ENCODE measurements at regions not wholly inside any gene's neighbourhood (a gene's known extent, or its start where the extent isn't known, plus 50 kb on each side); places are given as distances from the start of the nearest gene placed in this dataset.

DNA sequence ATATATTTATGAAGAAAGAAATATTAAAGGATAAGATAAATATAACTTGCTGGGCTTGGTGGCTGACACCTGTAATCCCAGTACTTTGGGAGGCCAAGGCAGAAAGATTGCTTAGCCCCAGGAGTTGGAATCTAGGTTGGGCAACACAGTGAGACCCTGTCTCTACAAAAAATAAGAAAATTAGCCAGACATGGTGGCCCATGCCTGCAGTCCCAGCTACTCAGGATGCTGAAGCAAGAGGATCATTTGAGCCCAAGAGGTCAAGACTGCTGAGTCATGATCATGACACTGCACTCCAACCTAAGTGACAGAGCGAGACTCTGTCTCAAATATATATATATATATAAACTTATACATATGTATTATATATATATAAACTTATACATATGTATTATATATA lies 164.0 kb downstream of the MRPL14 start:
- H3K27ac ChIP-seq = no peak overlapping the region
- no peaks in the 10 kb centered on the region for H3K9me3 ChIP-seq
- TF ChIP-seq, protein P1, sequence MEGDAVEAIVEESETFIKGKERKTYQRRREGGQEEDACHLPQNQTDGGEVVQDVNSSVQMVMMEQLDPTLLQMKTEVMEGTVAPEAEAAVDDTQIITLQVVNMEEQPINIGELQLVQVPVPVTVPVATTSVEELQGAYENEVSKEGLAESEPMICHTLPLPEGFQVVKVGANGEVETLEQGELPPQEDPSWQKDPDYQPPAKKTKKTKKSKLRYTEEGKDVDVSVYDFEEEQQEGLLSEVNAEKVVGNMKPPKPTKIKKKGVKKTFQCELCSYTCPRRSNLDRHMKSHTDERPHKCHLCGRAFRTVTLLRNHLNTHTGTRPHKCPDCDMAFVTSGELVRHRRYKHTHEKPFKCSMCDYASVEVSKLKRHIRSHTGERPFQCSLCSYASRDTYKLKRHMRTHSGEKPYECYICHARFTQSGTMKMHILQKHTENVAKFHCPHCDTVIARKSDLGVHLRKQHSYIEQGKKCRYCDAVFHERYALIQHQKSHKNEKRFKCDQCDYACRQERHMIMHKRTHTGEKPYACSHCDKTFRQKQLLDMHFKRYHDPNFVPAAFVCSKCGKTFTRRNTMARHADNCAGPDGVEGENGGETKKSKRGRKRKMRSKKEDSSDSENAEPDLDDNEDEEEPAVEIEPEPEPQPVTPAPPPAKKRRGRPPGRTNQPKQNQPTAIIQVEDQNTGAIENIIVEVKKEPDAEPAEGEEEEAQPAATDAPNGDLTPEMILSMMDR (IDR thresholded peaks at IDR 0.05) = no peak
- no peak for TF ChIP-seq POLR2A (IDR thresholded peaks at IDR 0.05)
- no peak for TF ChIP-seq POLR2AphosphoS5 (IDR thresholded peaks at IDR 0.05)
- TF ChIP-seq EP300 (IDR thresholded peaks at IDR 0.05) = no peak
- no peak overlapping the region for H3K4me3 ChIP-seq
- H3K4me1 ChIP-seq = peaks cover 5% of the 10 kb centered on the region
- no peaks in the 10 kb centered on the region for H3K27me3 ChIP-seq
- WGBS = 94% methylated on average over 1 of the region's 1 CpG
- DNase-seq (ENCODE audit: low spot score in 2 of 2) = no peak
- no peaks in the 10 kb centered on the region for H3K36me3 ChIP-seq

- TF ChIP-seq, protein P1 (IDR thresholded peaks at IDR 0.05) = no peak
- TF ChIP-seq POLR2AphosphoS5 (IDR thresholded peaks at IDR 0.05) = no peak
- no peak for TF ChIP-seq POLR2A (IDR thresholded peaks at IDR 0.05)
- TF ChIP-seq EP300 (IDR thresholded peaks at IDR 0.05) = no peak
- WGBS = 96% methylated on average over 5 of the region's 5 CpGs
- no peak overlapping the region for H3K27ac ChIP-seq
These were observed 164.8 kb downstream of the MRPL14 start for GRCh38 chr6:43962458-43962857.

GRCh38 chr6:43957273-43957672 lies 170.0 kb downstream of the MRPL14 start:
- TF ChIP-seq, protein P1 (IDR thresholded peaks at IDR 0.05) = no peak
- TF ChIP-seq POLR2A (IDR thresholded peaks at IDR 0.05) (no peak), POLR2AphosphoS5 (IDR thresholded peaks at IDR 0.05) (no peak), EP300 (IDR thresholded peaks at IDR 0.05) (no peak)
- Histone ChIP-seq H3K4me3 (no peak overlapping the region), H3K27ac (no peak overlapping the region), H3K9me3 (no peaks in the 10 kb centered on the region), H3K36me3 (no peaks in the 10 kb centered on the region), H3K27me3 (no peaks in the 10 kb centered on the region), H3K4me1 (no peaks in the 10 kb centered on the region)
- 84% methylated on average over 3 of the region's 3 CpGs for WGBS
- DNase-seq (ENCODE audit: low spot score in 2 of 2) = no peak

More at GRCh38 chr6:43962458-43962857, 164.8 kb downstream of the MRPL14 start:
- peak in 1 of 2 donors; percentile 15 for DNase-seq (ENCODE audit: low spot score in 2 of 2)
- Histone ChIP-seq H3K9me3 (no peaks in the 10 kb centered on the region), H3K4me1 (peaks cover 5% of the 10 kb centered on the region), H3K36me3 (no peaks in the 10 kb centered on the region), H3K27me3 (no peaks in the 10 kb centered on the region), H3K4me3 (no peak overlapping the region)

DNA sequence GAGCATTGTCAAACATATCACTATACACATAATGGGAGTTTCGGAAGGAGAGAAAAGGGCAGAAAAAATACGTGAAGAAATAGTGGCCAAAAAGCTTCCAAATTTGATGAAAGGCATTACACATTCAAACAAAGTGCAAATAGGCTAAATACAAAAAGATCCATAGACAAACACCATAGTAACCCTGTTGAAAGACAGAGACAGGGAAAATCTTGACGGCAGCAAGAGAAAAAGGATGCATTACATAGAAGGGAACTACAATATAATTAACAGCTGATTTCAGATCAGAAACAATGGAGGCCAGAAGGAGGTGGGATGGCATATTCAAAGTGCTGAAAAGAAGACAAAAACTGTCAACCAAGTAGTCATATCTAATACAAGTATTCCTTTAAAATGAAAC lies 170.8 kb downstream of the MRPL14 start:
- H3K27me3 ChIP-seq = no peaks in the 10 kb centered on the region
- 92% methylated on average over 3 of the region's 3 CpGs for WGBS
- DNase-seq (ENCODE audit: low spot score in 2 of 2) = no peak

GRCh38 chr6:43954311-43955131 lies 172.7 kb downstream of the MRPL14 start:
- Histone ChIP-seq H3K4me1 (no peaks in the 10 kb centered on the region), H3K27me3 (no peaks in the 10 kb centered on the region), H3K36me3 (no peaks in the 10 kb centered on the region), H3K27ac (no peak overlapping the region), H3K9me3 (no peaks in the 10 kb centered on the region), H3K4me3 (no peak overlapping the region)
- TF ChIP-seq, protein P1 (IDR thresholded peaks at IDR 0.05) = no peak
- TF ChIP-seq EP300 (IDR thresholded peaks at IDR 0.05) = no peak
- no peak for TF ChIP-seq POLR2A (IDR thresholded peaks at IDR 0.05)
- TF ChIP-seq POLR2AphosphoS5 (IDR thresholded peaks at IDR 0.05) = no peak
- DNase-seq (ENCODE audit: low spot score in 2 of 2) = no peak
- WGBS = 94% methylated on average over 3 of the region's 12 CpGs

More for the DNA sequence above, 170.8 kb downstream of the MRPL14 start:
- TF ChIP-seq, protein P1 (IDR thresholded peaks at IDR 0.05) = no peak
- no peak for TF ChIP-seq POLR2AphosphoS5 (IDR thresholded peaks at IDR 0.05)
- TF ChIP-seq POLR2A (IDR thresholded peaks at IDR 0.05) = no peak
- no peak for TF ChIP-seq EP300 (IDR thresholded peaks at IDR 0.05)
- Histone ChIP-seq H3K36me3 (no peaks in the 10 kb centered on the region), H3K4me3 (no peak overlapping the region), H3K4me1 (no peaks in the 10 kb centered on the region), H3K27ac (no peak overlapping the region), H3K9me3 (no peaks in the 10 kb centered on the region)
